ENCODE measurements at regions not wholly inside any gene's neighbourhood (a gene's known extent, or its start where the extent isn't known, plus 50 kb on each side); places are given as distances from the start of the nearest gene placed in this dataset.

GRCh38 chr20:7627734-7628663, 312.3 kb downstream of the HAO1 start:
- no peak for DNase-seq (ENCODE audit: low spot score)

- DNase-seq (ENCODE audit: low spot score): no peak
These were observed 310.4 kb downstream of the HAO1 start for GRCh38 chr20:7629880-7630279.

- DNase-seq (ENCODE audit: low spot score): no peak
These were observed 303.1 kb downstream of the HAO1 start for GRCh38 chr20:7637184-7637583.

GRCh38 chr20:7650086-7650879, 290.0 kb downstream of the HAO1 start:
- DNase-seq (ENCODE audit: low spot score): no peak

- DNase-seq (ENCODE audit: low spot score): no peak
These were observed 286.0 kb downstream of the HAO1 start for GRCh38 chr20:7654231-7654630.

- DNase-seq (ENCODE audit: low spot score): no peak
These were observed 283.4 kb downstream of the HAO1 start for GRCh38 chr20:7656687-7657467.

GRCh38 chr20:7657569-7657968, 282.7 kb downstream of the HAO1 start:
- DNase-seq (ENCODE audit: low spot score): no peak

GRCh38 chr20:7660165-7660564, 280.1 kb downstream of the HAO1 start:
- DNase-seq (ENCODE audit: low spot score): no peak

GRCh38 chr20:7665376-7665775, 274.9 kb downstream of the HAO1 start:
- no peak for DNase-seq (ENCODE audit: low spot score)

GRCh38 chr20:7667194-7667593, 273.1 kb downstream of the HAO1 start:
- DNase-seq (ENCODE audit: low spot score): no peak

GRCh38 chr20:7672571-7672970, 267.7 kb downstream of the HAO1 start:
- DNase-seq (ENCODE audit: low spot score): no peak

- DNase-seq (ENCODE audit: low spot score): no peak
These were observed 266.4 kb downstream of the HAO1 start for GRCh38 chr20:7673841-7674240.

- DNase-seq (ENCODE audit: low spot score): no peak
These were observed 257.3 kb downstream of the HAO1 start for GRCh38 chr20:7682916-7683315.

- DNase-seq (ENCODE audit: low spot score): no peak
These were observed 253.2 kb downstream of the HAO1 start for GRCh38 chr20:7687065-7687464.

- no peak for DNase-seq (ENCODE audit: low spot score)
These were observed 251.1 kb downstream of the HAO1 start for GRCh38 chr20:7689151-7689550.

GRCh38 chr20:7691647-7692269, 248.5 kb downstream of the HAO1 start:
- no peak for DNase-seq (ENCODE audit: low spot score)

GRCh38 chr20:7692478-7692877, 247.8 kb downstream of the HAO1 start:
- no peak for DNase-seq (ENCODE audit: low spot score)

GRCh38 chr20:7693761-7694160, 246.5 kb downstream of the HAO1 start:
- no peak for DNase-seq (ENCODE audit: low spot score)

- no peak for DNase-seq (ENCODE audit: low spot score)
These were observed 245.2 kb downstream of the HAO1 start for GRCh38 chr20:7695051-7695495.

- DNase-seq (ENCODE audit: low spot score): no peak
These were observed 244.6 kb downstream of the HAO1 start for GRCh38 chr20:7695635-7696034.

GRCh38 chr20:7696311-7696710, 243.9 kb downstream of the HAO1 start:
- no peak for DNase-seq (ENCODE audit: low spot score)

- DNase-seq (ENCODE audit: low spot score): no peak
These were observed 238.1 kb downstream of the HAO1 start for GRCh38 chr20:7702141-7702540.

Measured in mucosa of gallbladder (tissue), 1 donor.